Thyroid gland (tissue), 4 donors: ENCODE measurements at regions not wholly inside any gene's neighbourhood (a gene's known extent, or its start where the extent isn't known, plus 50 kb on each side); places are given as distances from the start of the nearest gene placed in this dataset.

Source experiments
- CTCF ChIP-seq, 6 experiments: fragments of 200-600 bp in 3 of 6; fragments of 450-650 bp in 3 of 6; sonication (generic) in 3 of 6; IDR thresholded peaks; one replicate each; pipeline ENCODE4 v1.5.1; 2016 to 2019; ENCODE audit warnings: antibody characterized with exemption in 6 of 6, mild to moderate bottlenecking in 2 of 6, inconsistent platforms in 1 of 6, moderate library complexity in 1 of 6
- POLR2A ChIP-seq, 2 donors: fragments of 450-650 bp; IDR thresholded peaks; one replicate each; pipeline ENCODE4 v1.6.1; 2017; ENCODE audit warnings: antibody characterized with exemption in 2 of 2, mild to moderate bottlenecking in 2 of 2, moderate library complexity in 1 of 2

- TF ChIP-seq CTCF (IDR thresholded peaks at IDR 0.05) (no peak), POLR2A (IDR thresholded peaks at IDR 0.05) (no peak)
Observed at GRCh38 chr12:46560089-46560488, 187.5 kb upstream of the SLC38A2 start.
